ENCODE measurements at regions not wholly inside any gene's neighbourhood (a gene's known extent, or its start where the extent isn't known, plus 50 kb on each side); places are given as distances from the start of the nearest gene placed in this dataset.

GRCh38 chr13:33466262-33466661, 180.7 kb upstream of the STARD13 start:
- DNase-seq (ENCODE audit: low spot score): no peak

GRCh38 chr13:33467556-33467955, 182.0 kb upstream of the STARD13 start:
- DNase-seq (ENCODE audit: low spot score): no peak

DNA sequence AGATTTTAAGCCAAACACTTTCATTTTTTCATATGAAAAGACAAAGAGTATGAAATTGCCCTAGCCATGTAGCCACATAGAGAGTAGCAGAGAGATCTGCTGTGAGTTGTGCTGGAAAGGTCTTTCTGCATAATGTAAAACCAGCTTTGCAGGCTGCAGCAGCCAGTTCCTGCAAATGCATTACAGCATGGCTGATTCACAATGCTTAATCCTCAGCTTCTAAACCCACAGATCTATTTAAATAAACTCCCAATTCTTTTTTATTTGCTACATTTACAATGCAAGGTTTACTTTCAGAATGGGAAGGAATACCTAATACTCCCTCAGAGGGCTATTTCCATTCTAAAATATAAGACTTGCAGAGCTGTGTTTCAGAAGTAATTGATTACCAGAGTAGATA, 185.6 kb upstream of the STARD13 start:
- DNase-seq (ENCODE audit: low spot score): no peak

DNA sequence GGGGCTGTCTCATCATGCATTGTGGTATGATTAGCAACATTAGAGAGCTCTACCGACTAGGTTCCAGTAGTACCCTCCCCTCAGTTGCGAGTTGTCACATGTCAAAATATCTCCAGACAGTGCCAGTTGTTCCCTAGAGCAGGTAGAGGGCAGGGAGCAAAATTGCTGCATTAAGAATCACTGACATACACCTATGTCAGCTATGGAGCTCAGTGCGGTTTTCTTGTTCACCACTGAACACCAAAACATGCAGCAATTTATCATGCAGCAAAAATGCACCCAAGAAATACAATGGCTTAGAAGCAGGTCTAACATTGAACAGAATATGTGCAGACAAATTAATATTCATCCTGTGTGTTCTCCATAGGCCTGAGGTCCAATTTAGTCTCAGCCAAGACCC, 186.9 kb upstream of the STARD13 start:
- DNase-seq (ENCODE audit: low spot score): no peak

- DNase-seq (ENCODE audit: low spot score): no peak
Measured at GRCh38 chr13:33479105-33479504, 193.6 kb upstream of the STARD13 start.

DNA sequence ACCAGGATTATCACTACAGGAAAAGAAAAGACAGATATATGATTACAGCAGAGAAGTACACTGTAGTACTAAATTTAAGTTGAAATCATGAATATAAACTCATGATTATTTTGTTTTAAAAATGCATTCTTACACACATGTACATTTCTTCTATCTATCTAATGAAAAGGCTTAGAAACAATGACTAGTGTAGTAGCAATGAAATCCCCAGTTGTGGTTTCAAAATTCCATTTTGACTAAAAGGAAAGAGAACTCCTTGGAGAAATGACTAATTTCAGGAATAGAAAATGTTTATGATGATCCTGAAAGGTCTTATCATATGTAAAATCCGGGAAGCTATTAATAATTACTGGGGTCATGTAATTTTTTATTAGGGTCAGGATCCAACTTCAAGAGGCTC, 195.0 kb upstream of the STARD13 start:
- no peak for DNase-seq (ENCODE audit: low spot score)

DNA sequence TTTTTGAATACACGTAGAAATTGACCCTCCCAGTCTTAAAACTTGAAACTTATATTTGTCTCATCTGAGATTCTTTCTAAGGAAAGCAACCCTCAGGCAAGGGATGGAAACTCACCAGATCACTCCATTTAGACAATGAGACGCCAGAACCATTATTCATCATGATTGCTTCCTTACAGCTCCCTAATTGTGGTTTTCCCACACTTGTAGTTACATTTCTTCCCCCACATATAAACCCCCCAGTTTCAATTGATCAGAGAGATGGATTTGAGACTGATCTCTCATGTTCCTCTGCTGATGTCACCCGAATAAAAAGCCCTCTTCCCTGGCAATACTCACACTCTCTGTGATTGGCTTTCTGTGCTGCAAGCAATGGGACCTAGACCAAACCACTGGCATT, 197.9 kb upstream of the STARD13 start:
- peak; percentile 29 for DNase-seq (ENCODE audit: low spot score)

GRCh38 chr13:33485247-33485646, 199.7 kb upstream of the STARD13 start:
- no peak for DNase-seq (ENCODE audit: low spot score)

GRCh38 chr13:33487575-33488243, 202.2 kb upstream of the STARD13 start:
- peak; percentile 64 for DNase-seq (ENCODE audit: low spot score)

DNA sequence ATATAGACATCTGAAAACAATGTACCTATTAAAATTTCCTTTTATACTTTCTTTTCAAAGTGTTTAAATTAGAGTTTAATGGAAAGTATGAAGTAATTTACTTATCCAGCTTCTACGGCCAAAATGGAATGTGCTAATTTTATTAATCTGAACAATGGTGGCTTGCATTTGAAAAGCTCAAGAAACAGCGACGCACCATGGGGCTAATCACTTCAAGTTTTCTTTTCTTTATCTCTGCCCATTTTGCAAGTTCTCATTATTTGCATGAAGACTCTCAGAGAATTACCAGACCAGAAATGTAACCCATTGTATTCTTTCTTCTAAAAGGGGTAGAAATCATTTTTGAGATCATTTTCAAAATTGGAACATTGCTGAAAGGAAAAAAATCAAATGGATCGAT, 204.0 kb upstream of the STARD13 start:
- DNase-seq (ENCODE audit: low spot score): no peak

- no peak for DNase-seq (ENCODE audit: low spot score)
Measured at GRCh38 chr13:33490461-33491327, 205.1 kb upstream of the STARD13 start.

- no peak for DNase-seq (ENCODE audit: low spot score)
Measured at GRCh38 chr13:33493672-33494365, 208.3 kb upstream of the STARD13 start.

DNA sequence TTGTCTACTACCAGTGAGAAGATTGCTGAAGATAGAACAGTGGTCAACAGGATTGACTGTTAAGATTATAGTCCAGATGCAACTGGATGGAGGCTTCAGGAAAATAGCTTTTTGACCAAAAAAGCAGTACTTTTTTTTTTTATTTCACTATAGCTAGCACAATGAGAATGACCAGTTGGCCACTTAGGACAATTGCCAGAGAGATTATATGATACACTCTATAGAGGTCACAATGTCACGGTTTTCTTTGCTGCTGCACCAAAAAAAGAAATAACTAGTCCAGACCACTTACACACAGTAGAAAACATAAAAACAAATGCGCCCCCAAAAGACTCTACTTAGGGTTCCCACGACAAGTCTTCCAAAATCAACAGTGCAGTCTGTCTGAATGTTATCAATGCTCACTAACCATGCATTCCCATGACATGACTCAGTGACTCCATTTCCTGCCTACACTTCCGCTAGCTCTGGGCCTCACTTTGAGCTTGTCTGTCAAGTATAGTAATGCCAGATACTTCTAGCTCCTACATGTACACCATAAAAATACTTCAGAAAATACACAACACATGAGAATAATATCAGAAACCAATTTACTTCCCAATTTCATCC, 209.1 kb upstream of the STARD13 start:
- peak; percentile 24 for DNase-seq (ENCODE audit: low spot score)

DNA sequence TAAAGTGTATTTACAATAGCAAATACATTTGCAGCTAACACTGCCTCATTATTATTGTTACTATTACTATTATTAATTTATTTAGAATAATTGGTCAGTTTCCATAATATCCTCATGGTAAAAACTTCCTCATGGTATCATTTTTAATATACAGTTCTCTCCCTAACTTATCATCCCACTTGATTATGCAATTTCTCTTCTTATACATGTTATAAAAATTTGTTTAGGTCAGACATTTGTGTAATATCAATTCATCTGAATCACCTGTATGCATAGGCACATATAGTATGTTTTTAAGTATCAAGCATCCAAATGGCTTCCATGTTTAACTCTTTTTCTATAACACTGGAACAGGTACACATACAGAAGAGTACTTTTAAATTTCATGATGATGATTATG, 210.8 kb upstream of the STARD13 start:
- DNase-seq (ENCODE audit: low spot score): no peak

- no peak for DNase-seq (ENCODE audit: low spot score)
Measured at GRCh38 chr13:33497146-33497845, 211.7 kb upstream of the STARD13 start.

- no peak for DNase-seq (ENCODE audit: low spot score)
Measured at GRCh38 chr13:33508060-33508459, 222.5 kb upstream of the STARD13 start.

DNA sequence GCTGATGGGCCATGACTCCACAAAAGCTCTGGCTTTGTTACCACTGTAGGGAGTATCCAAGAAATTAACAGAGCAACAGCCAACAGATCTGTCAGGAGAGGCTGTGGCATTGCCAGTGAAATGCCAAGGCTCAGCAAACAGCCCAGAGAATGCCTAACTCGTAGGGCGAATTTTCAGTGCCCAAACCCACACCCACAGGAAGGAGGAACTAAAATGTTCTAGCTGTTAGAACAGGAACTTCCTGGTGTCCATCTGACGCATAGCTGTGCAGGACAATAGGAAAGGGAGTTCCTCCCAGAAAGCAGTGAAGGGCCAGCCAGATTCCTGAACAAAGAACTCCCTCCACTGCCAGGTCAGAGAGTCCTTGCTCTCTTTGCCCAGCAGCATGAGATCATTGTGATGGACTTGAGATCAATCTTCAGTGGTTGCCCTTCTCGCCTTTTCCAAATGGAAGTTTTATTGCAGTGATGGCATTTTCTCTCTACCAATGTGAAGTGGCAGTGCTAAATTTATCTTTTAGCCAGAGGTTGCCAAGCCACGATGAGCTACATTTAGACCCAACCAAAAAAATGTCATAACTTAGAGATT, 224.2 kb upstream of the STARD13 start:
- DNase-seq (ENCODE audit: low spot score): peak; percentile 67

- DNase-seq (ENCODE audit: low spot score): no peak
Measured at GRCh38 chr13:33510350-33510970, 224.9 kb upstream of the STARD13 start.

DNA sequence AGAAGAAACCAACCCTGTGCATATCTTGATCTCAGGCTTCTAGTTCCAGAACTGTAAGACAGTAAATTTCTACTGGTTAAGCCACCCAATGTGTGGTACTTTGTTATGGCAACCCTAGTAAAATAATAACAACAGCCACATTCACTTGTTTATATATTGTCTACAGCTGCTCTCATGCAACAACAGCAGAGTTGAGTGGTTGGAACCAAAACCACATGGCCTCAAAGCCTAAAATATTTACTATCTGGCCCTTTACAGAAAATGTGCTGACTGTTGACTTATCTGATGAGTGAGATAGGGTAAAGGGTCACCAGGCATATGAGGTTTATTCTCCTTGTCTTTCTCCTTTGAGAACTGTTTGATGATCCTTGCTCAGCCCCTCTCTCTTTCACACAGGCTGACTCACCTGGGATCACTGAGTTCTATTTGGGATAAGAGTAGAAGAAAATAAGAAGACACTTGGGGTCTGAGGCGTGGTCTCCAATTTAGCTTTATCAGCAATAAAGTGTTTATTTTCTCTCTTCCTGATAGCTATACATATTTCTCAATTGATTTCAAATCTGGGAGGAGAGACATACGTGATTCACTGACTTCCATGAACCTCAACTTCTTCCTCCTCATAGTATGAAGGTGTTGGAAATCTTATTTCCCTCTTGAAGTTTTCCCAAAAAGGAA, 227.5 kb upstream of the STARD13 start:
- no peak for DNase-seq (ENCODE audit: low spot score)

- no peak for DNase-seq (ENCODE audit: low spot score)
Measured at GRCh38 chr13:33514362-33514761, 228.8 kb upstream of the STARD13 start.

Data from AG20443 (cell line).